ENCODE measurements at regions not wholly inside any gene's neighbourhood (a gene's known extent, or its start where the extent isn't known, plus 50 kb on each side); places are given as distances from the start of the nearest gene placed in this dataset.

- Mint-ChIP-seq H3K4me1 (peaks cover 6% of the 10 kb centered on the region in 2 experiments; a peak in 3 of 4 replicates), H3K27ac (no peak overlapping the region), H3K4me3 (no peak overlapping the region), H3K27me3 (ENCODE audit: low read depth) (no peaks in the 10 kb centered on the region), H3K9me3 (no peaks in the 10 kb centered on the region; a peak in 2 of 5 replicates), H3K36me3 (ENCODE audit: insufficient read depth in 1 of 3, low read depth in 3 of 3) (no peaks in the 10 kb centered on the region)
- Histone ChIP-seq H3K4me1 (ENCODE audit: insufficient read depth, low read length) (no peaks in the 10 kb centered on the region), H2AK5ac (ENCODE audit: insufficient read length, low read length) (no peak overlapping the region), H2BK120ac (ENCODE audit: low read depth, low read length, poor library complexity, severe bottlenecking) (no peak overlapping the region), H4K20me1 (ENCODE audit: control insufficient read depth, insufficient read depth, insufficient read length) (no peaks in the 10 kb centered on the region), H4K5ac (ENCODE audit: insufficient read length, low read depth, low read length) (no peak overlapping the region), H3K23me2 (ENCODE audit: insufficient read length, low read depth, low read length, poor library complexity, severe bottlenecking) (no peaks in the 10 kb centered on the region), H2BK15ac (ENCODE audit: low read depth, low read length) (no peak overlapping the region), H3T11ph (ENCODE audit: low read length) (no peak overlapping the region), H3K79me1 (ENCODE audit: insufficient read depth, low read depth, low read length, poor library complexity, severe bottlenecking) (no peaks in the 10 kb centered on the region), H3K23ac (ENCODE audit: insufficient read length, low read depth, low read length) (no peak overlapping the region), H2BK20ac (ENCODE audit: low read depth, low read length, poor library complexity, severe bottlenecking) (no peak overlapping the region), H3K14ac (ENCODE audit: insufficient read depth, low read length) (no peak overlapping the region), H3K4me2 (ENCODE audit: insufficient read depth, insufficient read length, low read length) (no peak overlapping the region), H2BK12ac (ENCODE audit: insufficient read length, low read depth, low read length) (no peak overlapping the region), H2BK5ac (ENCODE audit: insufficient read length, low read length) (no peak overlapping the region), H4K8ac (replicated peaks; ENCODE audit: insufficient read length, low read depth, low read length) (no peak overlapping the region), H2AFZ (ENCODE audit: low read length) (no peak overlapping the region), H3K27me3 (ENCODE audit: insufficient read depth, low read length) (no peaks in the 10 kb centered on the region), H3K9me3 (ENCODE audit: control insufficient read depth, low read depth, low read length) (no peaks in the 10 kb centered on the region), H3K27ac (ENCODE audit: insufficient read length, low read depth, low read length) (no peak overlapping the region), H3K18ac (ENCODE audit: insufficient read length, low read depth, low read length) (no peak overlapping the region), H3K79me2 (ENCODE audit: insufficient read depth, low read length) (no peaks in the 10 kb centered on the region), H3K56ac (ENCODE audit: insufficient read length, low read depth, low read length) (no peak overlapping the region), H3K4ac (ENCODE audit: low read depth, low read length) (no peak overlapping the region), H4K91ac (ENCODE audit: insufficient read length, low read depth, low read length) (no peak overlapping the region), H3K9ac (ENCODE audit: extremely low read depth, insufficient read length, low read length) (no peak overlapping the region)
- TF ChIP-seq, protein P1, sequence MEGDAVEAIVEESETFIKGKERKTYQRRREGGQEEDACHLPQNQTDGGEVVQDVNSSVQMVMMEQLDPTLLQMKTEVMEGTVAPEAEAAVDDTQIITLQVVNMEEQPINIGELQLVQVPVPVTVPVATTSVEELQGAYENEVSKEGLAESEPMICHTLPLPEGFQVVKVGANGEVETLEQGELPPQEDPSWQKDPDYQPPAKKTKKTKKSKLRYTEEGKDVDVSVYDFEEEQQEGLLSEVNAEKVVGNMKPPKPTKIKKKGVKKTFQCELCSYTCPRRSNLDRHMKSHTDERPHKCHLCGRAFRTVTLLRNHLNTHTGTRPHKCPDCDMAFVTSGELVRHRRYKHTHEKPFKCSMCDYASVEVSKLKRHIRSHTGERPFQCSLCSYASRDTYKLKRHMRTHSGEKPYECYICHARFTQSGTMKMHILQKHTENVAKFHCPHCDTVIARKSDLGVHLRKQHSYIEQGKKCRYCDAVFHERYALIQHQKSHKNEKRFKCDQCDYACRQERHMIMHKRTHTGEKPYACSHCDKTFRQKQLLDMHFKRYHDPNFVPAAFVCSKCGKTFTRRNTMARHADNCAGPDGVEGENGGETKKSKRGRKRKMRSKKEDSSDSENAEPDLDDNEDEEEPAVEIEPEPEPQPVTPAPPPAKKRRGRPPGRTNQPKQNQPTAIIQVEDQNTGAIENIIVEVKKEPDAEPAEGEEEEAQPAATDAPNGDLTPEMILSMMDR (conservative IDR thresholded peaks at IDR 0.05), result no peak
- WGBS (ENCODE audit: extremely low coverage, insufficient read length, low lambda C conversion rate), result no CpG with 5 or more reads among the region's 1 CpG
- no peak for DNase-seq
These were observed 1372.7 kb downstream of the AACS start for GRCh38 chr12:126437934-126438333.

Data from H9 (cell line).